ENCODE measurements at regions not wholly inside any gene's neighbourhood (a gene's known extent, or its start where the extent isn't known, plus 50 kb on each side); places are given as distances from the start of the nearest gene placed in this dataset.
"Not testable (repeated sequence)": the region's sequence is repeated elsewhere in the genome, so short reads cannot be mapped to it uniquely, and the experiment has no call there.

GRCh38 chr3:170701696-170702678, 116.1 kb upstream of the SLC7A14 start:
- DNase-seq, result no peak

DNA sequence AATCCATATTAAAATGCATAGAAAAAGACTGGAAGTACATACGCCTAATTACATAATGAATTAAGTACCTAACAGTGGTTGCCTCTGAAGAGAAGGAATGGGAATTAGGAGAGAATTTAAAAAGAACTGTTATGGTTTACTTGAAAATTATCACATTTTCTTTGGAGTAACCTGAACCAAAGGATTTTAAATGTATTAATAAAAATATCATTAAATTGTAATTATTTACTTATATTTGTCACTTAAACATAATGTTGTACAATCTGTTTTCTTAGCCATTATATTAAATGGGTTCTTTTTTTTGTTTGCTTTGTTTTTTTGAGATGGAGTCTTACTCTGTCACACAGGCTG, 114.2 kb upstream of the SLC7A14 start:
- no peak for DNase-seq

- DNase-seq, result no peak
Measured at GRCh38 chr3:170699158-170700053, 113.5 kb upstream of the SLC7A14 start.

GRCh38 chr3:170697908-170698307, 112.0 kb upstream of the SLC7A14 start:
- DNase-seq, result no peak

DNA sequence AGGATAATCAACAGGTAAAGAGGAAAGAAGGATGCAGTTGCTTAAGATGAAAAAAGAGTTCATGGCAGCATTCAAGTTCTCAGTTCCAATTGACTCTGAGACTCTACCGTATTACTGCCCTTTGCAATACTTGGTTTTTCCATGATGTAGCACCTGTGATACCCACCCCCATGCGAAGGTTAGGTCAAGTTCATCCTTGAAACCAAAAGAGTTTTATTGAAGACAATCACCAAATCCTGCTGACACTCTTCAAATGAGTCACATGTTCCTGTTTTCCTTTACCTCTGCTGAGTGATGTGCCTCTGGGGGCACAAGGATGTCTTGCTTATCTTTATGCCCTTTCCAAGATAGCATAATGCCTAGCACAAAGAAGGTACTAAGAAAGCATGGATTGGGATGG, 111.3 kb upstream of the SLC7A14 start:
- DNase-seq, result peak in 1 of 2 experiments; percentile 11

DNA sequence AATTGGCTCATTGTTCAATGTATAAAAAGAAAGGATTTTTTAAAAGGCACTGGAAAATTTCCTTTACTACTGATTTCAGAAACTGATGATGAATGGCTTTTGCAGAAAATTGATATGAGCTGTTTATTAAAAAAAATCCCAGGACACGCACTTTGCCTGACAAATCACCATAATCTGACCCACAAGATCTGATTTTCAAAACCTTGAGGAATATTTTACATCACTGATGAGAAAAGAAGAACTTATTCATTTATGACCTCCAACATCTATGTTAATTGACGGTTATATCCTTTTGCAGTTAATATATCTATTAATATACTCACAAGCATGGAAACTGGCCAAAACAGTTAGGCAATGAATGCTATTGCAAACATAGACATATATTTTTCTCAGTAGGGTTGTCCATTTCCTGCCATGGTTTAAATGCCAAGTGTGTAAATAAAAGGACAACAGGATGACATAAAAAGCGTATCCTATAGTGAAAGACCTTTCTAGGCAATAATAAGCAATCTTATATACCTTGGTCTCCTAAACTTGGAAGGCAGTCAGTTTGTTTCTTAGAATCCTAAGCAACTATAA, 109.7 kb upstream of the SLC7A14 start:
- DNase-seq, result no peak

DNA sequence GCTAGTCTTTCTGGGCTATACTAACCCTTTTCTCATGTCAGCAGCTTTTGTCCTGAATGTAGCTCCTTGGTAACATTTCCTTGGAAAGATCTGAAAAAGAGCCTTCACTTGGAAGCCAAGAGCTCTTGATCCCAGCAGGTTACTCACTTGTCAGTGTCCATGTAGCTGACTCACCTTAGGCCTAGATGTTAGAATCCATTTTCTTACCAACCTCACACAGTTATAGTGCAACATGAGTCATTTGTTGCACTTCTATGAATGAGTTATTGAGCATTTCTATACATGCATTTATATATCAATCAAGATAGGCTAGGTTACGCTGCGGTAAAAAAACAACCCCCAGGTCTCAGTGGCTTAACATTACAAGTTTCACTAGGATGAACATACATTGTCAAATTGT, 106.8 kb upstream of the SLC7A14 start:
- no peak for DNase-seq

DNA sequence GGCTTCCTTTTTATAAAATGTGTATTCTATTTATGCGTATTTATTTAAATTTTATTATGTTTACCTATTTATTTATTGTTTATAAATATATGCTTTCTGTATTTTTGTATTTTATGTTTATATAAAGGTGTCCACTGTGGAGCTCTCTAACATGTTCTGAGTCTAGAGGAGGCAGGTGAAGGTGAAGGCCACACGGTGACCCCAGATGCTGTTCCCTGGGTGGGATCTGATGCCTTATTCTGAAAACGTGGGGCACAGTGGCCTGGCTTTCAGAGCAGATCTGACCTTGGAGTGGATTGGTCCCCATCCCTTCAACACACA, 104.7 kb upstream of the SLC7A14 start:
- no peak for DNase-seq

DNA sequence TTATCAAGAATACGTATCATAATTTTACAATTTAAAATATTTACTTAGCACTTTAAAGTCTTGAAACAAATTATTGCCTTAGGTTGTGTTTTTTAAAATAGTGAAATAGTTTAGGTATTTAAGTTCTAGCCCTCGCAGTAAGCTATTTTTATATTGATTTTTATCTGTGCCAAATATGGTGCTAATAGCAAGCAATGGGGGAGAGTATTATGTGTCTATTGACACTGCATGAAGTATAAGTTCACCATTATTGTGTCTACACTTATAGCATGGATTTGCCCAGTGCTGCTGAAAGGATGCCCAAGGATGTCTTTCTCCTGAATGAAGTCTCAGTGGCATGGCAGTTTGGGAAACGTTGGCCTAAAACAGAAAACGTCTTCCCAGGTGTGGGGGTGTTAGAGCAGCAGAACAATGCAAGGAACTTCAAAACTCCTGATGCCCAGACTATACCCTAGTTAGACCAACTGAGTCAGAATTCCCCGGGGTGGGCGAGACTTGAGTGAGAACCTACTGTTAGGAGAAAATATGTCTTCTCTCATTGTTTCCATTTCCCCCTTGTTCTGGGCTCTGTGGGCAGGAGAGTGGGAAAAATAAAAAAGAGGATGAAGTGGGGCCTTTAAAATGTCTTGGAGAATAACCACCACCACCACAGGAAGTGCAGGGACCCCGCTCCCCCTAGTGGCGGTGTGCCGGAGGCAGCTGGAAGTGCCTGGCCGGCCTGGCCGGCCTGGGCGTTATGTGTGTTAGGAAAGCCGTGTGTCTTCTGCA, 104.2 kb upstream of the SLC7A14 start:
- peak; percentile 58 to 67 for DNase-seq

DNA sequence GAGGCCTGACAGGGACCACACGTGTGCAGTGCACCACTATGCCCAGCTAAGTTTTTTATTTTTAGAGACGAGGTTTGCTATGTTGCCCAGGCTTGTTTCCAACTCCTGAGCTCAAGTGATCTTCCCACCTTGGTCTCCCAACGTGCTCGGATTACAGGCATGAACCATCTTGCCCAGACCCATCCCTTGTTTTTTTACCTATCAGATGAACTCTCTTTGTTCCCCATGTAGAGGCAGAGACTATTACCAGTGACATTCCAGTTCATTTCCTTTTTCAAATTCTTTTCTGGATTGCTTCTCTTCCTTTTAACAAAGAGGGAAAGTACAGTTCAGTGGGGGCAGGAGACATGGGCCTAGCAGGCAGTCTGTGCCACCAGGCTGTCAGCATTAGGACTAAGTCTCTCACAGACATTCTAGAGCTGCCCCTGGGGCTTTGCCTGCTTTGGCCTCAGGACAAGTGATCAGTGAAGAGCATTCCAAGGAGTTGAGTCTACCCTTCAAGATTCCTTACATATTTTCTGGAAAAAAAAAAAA, 103.5 kb upstream of the SLC7A14 start:
- no peak for DNase-seq

- DNase-seq, result not testable (repeated sequence)
Measured at GRCh38 chr3:170688222-170688621, 102.3 kb upstream of the SLC7A14 start.

DNA sequence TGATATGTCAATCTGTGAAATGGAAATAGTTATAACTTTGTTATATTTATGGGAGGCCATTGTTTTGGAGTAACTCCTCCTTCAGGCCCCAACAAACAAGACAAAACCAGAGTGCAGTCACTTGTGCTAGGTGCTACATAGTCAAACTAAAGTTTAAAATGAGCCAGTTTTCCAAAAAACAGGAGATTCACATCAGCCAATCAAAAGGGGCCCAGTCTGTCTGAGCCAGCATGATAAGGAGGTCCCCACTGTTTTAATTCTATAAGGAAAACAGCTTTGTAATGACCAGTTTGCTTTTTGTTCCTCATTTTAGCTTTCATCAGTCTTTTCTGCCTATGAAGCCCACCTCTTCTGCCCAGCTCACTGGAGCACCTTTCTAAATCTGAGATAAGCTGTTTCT, 94.7 kb upstream of the SLC7A14 start:
- no peak for DNase-seq

DNA sequence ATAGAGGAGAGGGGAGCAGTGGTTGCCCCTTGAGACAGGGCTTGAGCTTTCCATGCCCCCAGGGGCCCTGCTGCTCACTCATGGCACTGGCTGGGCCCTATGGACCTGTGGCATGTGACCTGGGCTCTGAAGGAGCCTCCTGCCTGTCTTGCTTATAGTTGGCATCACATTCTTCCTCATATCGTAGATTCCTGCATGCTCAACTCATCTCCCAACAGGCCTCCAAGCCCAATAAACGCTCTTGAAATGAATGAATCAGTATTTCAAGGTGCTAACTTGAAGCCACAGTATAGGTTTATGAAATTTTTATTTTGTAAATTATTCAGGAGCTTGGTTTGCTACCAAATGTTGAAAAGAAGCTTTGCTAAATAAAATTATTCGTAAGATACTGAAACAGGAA, 93.3 kb upstream of the SLC7A14 start:
- no peak for DNase-seq

- DNase-seq, result no peak
Measured at GRCh38 chr3:170670504-170670903, 84.6 kb upstream of the SLC7A14 start.

- not testable (repeated sequence) for DNase-seq
Measured at GRCh38 chr3:170662986-170663385, 77.1 kb upstream of the SLC7A14 start.

- no peak for DNase-seq
Measured at GRCh38 chr3:170660139-170660538, 74.3 kb upstream of the SLC7A14 start.

GRCh38 chr3:170657312-170657711, 71.4 kb upstream of the SLC7A14 start:
- no peak for DNase-seq

DNA sequence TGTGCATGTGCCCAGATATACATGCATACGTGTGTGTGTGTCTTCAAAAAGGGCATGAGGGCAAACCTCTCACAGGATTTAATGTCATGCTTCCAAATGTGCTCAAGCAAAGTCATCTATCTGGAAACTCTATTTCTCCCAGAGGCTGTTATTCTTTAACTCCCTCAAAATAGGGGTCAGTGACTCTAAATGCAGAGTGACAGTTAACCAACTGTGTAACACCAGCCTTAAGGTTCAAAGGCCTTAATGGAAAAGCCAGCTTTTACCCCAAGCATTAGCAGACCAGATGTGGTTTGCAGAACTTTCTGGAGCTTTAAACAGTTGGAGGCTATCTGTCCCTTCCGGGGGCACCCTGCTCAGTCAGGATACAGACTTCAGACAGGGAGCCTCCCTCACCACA, 70.4 kb upstream of the SLC7A14 start:
- DNase-seq, result no peak

GRCh38 chr3:170653801-170654200, 67.9 kb upstream of the SLC7A14 start:
- no peak for DNase-seq

GRCh38 chr3:170651260-170651845, 65.5 kb upstream of the SLC7A14 start:
- no peak for DNase-seq

DNA sequence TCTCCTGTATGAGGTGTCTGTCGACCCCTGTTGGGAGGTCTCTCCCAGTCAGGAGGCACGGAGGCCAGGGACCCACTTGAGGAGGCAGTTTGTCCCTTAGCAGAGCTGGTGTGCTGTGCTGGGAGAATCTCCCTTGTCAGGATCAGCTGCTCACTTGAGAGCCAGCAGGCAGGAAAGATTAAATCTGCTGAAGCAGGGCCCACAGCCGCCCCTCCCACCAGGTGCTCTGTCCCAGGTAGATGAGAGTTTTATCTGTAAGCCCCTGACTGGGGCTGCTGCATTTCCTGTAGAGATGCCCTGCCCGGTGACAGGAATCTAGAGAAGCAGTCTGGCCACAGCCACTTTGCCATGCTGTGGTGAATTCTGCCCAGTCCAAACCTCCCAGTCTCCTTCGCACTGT, 64.7 kb upstream of the SLC7A14 start:
- not testable (repeated sequence) for DNase-seq

DNA sequence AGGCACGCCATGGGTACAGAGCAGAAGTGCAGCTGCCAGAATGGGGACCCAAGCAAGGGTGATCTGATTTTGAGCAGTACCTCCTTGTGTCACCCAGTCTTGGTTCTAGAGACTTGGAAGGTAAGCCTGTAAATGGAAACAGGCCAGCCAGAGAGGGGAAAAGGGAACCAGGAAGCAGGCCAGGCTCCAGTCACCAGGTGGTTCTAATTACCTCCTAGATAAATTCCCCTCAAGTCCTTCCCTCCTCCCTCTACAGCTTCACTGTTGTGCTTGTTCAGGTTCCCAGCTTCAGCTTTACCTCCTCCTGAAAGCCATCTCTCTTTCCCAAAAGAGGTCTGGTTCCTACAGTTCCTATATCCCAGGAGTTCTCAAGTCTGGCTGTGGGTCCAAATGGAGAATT, 58.8 kb upstream of the SLC7A14 start:
- no peak for DNase-seq
